ENCODE measurements at regions not wholly inside any gene's neighbourhood (a gene's known extent, or its start where the extent isn't known, plus 50 kb on each side); places are given as distances from the start of the nearest gene placed in this dataset.

GRCh38 chr6:137701942-137702341, 165.1 kb upstream of the TNFAIP3 start:
- Histone ChIP-seq H3K36me3 (replicated peaks in 1 of 2; ENCODE audit: control extremely low read depth in 1 of 2, control insufficient read depth in 1 of 2, extremely low read depth in 1 of 2, insufficient read depth in 2 of 2, low read length in 1 of 2) (no peaks in the 10 kb centered on the region), H3K27me3 (replicated peaks in 1 of 4; ENCODE audit: control extremely low read depth in 1 of 4, control insufficient read depth in 3 of 4, insufficient read depth in 4 of 4, low read length in 3 of 4) (no peaks in the 10 kb centered on the region), H4K20me1 (ENCODE audit: control insufficient read depth, insufficient read depth, low read length, poor library complexity, severe bottlenecking) (no peaks in the 10 kb centered on the region), H2AFZ (ENCODE audit: insufficient read depth, low read depth, low read length, poor library complexity, severe bottlenecking) (no peak overlapping the region), H3K79me2 (ENCODE audit: control insufficient read depth, insufficient read depth, low read length) (no peaks in the 10 kb centered on the region), H3K9me3 (ENCODE audit: control extremely low read depth in 1 of 3, control insufficient read depth in 2 of 3, insufficient read depth in 1 of 3, low read length in 2 of 3) (no peaks in the 10 kb centered on the region), H3K4me2 (replicated peaks; ENCODE audit: low read depth, low read length, poor library complexity, severe bottlenecking) (no peak overlapping the region), H3K27ac (ENCODE audit: low read length in 2 of 2) (no peak overlapping the region), H3K4me3 (ENCODE audit: control extremely low read depth in 1 of 5, extremely low read depth in 1 of 5, insufficient read depth in 1 of 5, low read depth in 2 of 5, low read length in 4 of 5) (no peak overlapping the region), H3K4me1 (ENCODE audit: control insufficient read depth in 2 of 2, insufficient read depth in 2 of 2, low read length in 2 of 2) (peaks cover 12% of the 10 kb centered on the region in 2 donors), H3K9ac (ENCODE audit: low read length) (no peak overlapping the region)
- Mint-ChIP-seq H3K27me3 (peaks cover 5% of the 10 kb centered on the region), H3K9me3 (ENCODE audit: insufficient read depth) (no peaks in the 10 kb centered on the region), H3K4me1 (peaks cover 26% of the 10 kb centered on the region), H3K27ac (no peak overlapping the region), H3K4me3 (no peak overlapping the region)
- CTCF ChIA-PET, result no interaction called here
- TF ChIP-seq EZH2 (IDR thresholded peaks at IDR 0.05; ENCODE audit: borderline replicate concordance, insufficient read depth, low read depth, low read length, poor library complexity, severe bottlenecking) (no peak), CTCF (IDR thresholded peaks at IDR 0.05) (no peak)
- intact Hi-C loops (cut with micrococcal nuclease), result no loop called here
- POLR2A ChIA-PET, result no interaction called here
- WGBS (ENCODE audit: insufficient coverage), result 86% methylated on average over 2 of the region's 2 CpGs
- ATAC-seq (ENCODE audit: low read depth) (no peak), DNase-seq (no peak)

- 94% methylated on average over 1 of the region's 1 CpG for WGBS (ENCODE audit: insufficient coverage)
- DNase-seq, result no peak
- Histone ChIP-seq H3K4me3 (ENCODE audit: control extremely low read depth in 1 of 5, extremely low read depth in 1 of 5, insufficient read depth in 1 of 5, low read depth in 2 of 5, low read length in 4 of 5) (no peak overlapping the region), H2AFZ (ENCODE audit: insufficient read depth, low read depth, low read length, poor library complexity, severe bottlenecking) (no peak overlapping the region), H3K4me1 (ENCODE audit: control insufficient read depth in 2 of 2, insufficient read depth in 2 of 2, low read length in 2 of 2) (peaks cover 18 to 21% of the 10 kb centered on the region in 2 donors), H3K36me3 (replicated peaks in 1 of 2; ENCODE audit: control extremely low read depth in 1 of 2, control insufficient read depth in 1 of 2, extremely low read depth in 1 of 2, insufficient read depth in 2 of 2, low read length in 1 of 2) (no peaks in the 10 kb centered on the region), H3K79me2 (ENCODE audit: control insufficient read depth, insufficient read depth, low read length) (no peaks in the 10 kb centered on the region), H3K4me2 (replicated peaks; ENCODE audit: low read depth, low read length, poor library complexity, severe bottlenecking) (no peak overlapping the region), H3K9me3 (ENCODE audit: control extremely low read depth in 1 of 3, control insufficient read depth in 2 of 3, insufficient read depth in 1 of 3, low read length in 2 of 3) (no peaks in the 10 kb centered on the region), H3K27ac (ENCODE audit: low read length in 2 of 2) (no peak overlapping the region), H3K27me3 (replicated peaks in 1 of 4; ENCODE audit: control extremely low read depth in 1 of 4, control insufficient read depth in 3 of 4, insufficient read depth in 4 of 4, low read length in 3 of 4) (no peaks in the 10 kb centered on the region), H4K20me1 (ENCODE audit: control insufficient read depth, insufficient read depth, low read length, poor library complexity, severe bottlenecking) (no peaks in the 10 kb centered on the region), H3K9ac (ENCODE audit: low read length) (no peak overlapping the region)
- ChIA-PET CTCF (no interaction called here), POLR2A (no interaction called here)
- no peak for ATAC-seq (ENCODE audit: low read depth)
- Mint-ChIP-seq H3K9me3 (ENCODE audit: insufficient read depth) (no peaks in the 10 kb centered on the region), H3K4me3 (no peak overlapping the region), H3K27me3 (peaks cover 5% of the 10 kb centered on the region), H3K4me1 (peaks cover 34% of the 10 kb centered on the region), H3K27ac (no peak overlapping the region)
- intact Hi-C loops (cut with micrococcal nuclease), result no loop called here
- TF ChIP-seq EZH2 (IDR thresholded peaks at IDR 0.05; ENCODE audit: borderline replicate concordance, insufficient read depth, low read depth, low read length, poor library complexity, severe bottlenecking) (no peak), CTCF (IDR thresholded peaks at IDR 0.05) (no peak)
These were observed 164.2 kb upstream of the TNFAIP3 start for GRCh38 chr6:137702791-137703424.
